Loucy (cell line): ENCODE measurements at regions not wholly inside any gene's neighbourhood (a gene's known extent, or its start where the extent isn't known, plus 50 kb on each side); places are given as distances from the start of the nearest gene placed in this dataset.

Experiments
- H2AFZ ChIP-seq: fragments of 200-600 bp; sonication (generic); 2 replicates; pipeline ENCODE4 v1.6.0; 2016; ENCODE audit warnings: antibody characterized with exemption, mild to moderate bottlenecking, low read length, moderate library complexity
- H3F3A ChIP-seq: fragments of 200-600 bp; 2 replicates; pipeline ENCODE4 v1.6.0; 2016; ENCODE audit warnings: antibody characterized with exemption, low read depth, mild to moderate bottlenecking
- H3K27me3 ChIP-seq: fragments of 200-600 bp; sonication (generic); 2 replicates; pipeline ENCODE4 v1.6.1; 2014; ENCODE audit warnings: low read length, mild to moderate bottlenecking; ENCODE audit not compliant: insufficient read depth, poor library complexity, severe bottlenecking
- H3K36me3 ChIP-seq: fragments of 200-600 bp; sonication (generic); 2 replicates; pipeline ENCODE4 v1.6.1; 2016; ENCODE audit warnings: low read length; ENCODE audit not compliant: insufficient read depth
- H3K4me1 ChIP-seq: fragments of 200-600 bp; sonication (generic); 2 replicates; pipeline ENCODE4 v1.5.1; 2014; ENCODE audit warnings: low read length, mild to moderate bottlenecking; ENCODE audit not compliant: insufficient read depth, poor library complexity, severe bottlenecking
- H3K4me2 ChIP-seq: fragments of 200-600 bp; sonication (generic); 2 replicates; pipeline ENCODE4 v1.6.0; 2014; ENCODE audit warnings: antibody characterized with exemption, low read length, low read depth, mild to moderate bottlenecking; ENCODE audit not compliant: poor library complexity, severe bottlenecking
- H3K4me3 ChIP-seq: fragments of 200-600 bp; sonication (generic); 2 replicates; pipeline ENCODE4 v1.5.1; 2014; ENCODE audit warnings: low read length, mild to moderate bottlenecking, mixed read lengths; ENCODE audit not compliant: poor library complexity, severe bottlenecking
- H3K79me2 ChIP-seq: fragments of 200-600 bp; sonication (generic); 2 replicates; pipeline ENCODE4 v1.6.1; 2014; ENCODE audit warnings: low read length; ENCODE audit not compliant: insufficient read depth
- H3K9ac ChIP-seq: fragments of 200-600 bp; sonication (generic); 2 replicates; pipeline ENCODE4 v1.6.0; 2014; ENCODE audit warnings: mild to moderate bottlenecking, low read depth, low read length, moderate library complexity; ENCODE audit not compliant: poor library complexity, severe bottlenecking
- H3K9me2 ChIP-seq: fragments of 200-600 bp; sonication (generic); replicated peaks from 2 replicates; pipeline ENCODE4 v1.6.1; 2016; ENCODE audit warnings: low read depth, low read length, mixed read lengths
- H3K9me3 ChIP-seq: fragments of 200-600 bp; sonication (generic); 2 replicates; pipeline ENCODE4 v1.6.1; 2014; ENCODE audit warnings: mild to moderate bottlenecking, antibody characterized with exemption, low read length, low read depth; ENCODE audit not compliant: insufficient read depth
- H4K20me1 ChIP-seq: fragments of 200-600 bp; sonication (generic); 2 replicates; pipeline ENCODE4 v1.6.0; 2014; ENCODE audit warnings: antibody characterized with exemption, low read length, mild to moderate bottlenecking; ENCODE audit not compliant: insufficient read depth, poor library complexity, severe bottlenecking
- CTCF ChIP-seq: fragments of 200-600 bp; sonication (generic); conservative IDR thresholded peaks from 2 replicates; pipeline ENCODE4 v1.5.1; 2014; ENCODE audit warnings: mild to moderate bottlenecking, antibody characterized with exemption, low read length
- EZH2phosphoT487 ChIP-seq: fragments of 200-600 bp; IDR thresholded peaks from 2 replicates; pipeline ENCODE4 v1.6.1; 2018; ENCODE audit warnings: antibody characterized with exemption, mild to moderate bottlenecking, moderate library complexity, borderline replicate concordance

- Histone ChIP-seq H4K20me1 (no peaks in the 10 kb centered on the region), H3K9ac (no peak overlapping the region), H3K27me3 (no peaks in the 10 kb centered on the region), H3K79me2 (no peaks in the 10 kb centered on the region), H2AFZ (no peak overlapping the region), H3K9me2 (no peaks in the 10 kb centered on the region), H3K4me2 (no peak overlapping the region), H3K4me3 (no peak overlapping the region), H3K4me1 (no peaks in the 10 kb centered on the region), H3K9me3 (no peaks in the 10 kb centered on the region), H3F3A (no peaks in the 10 kb centered on the region), H3K36me3 (no peaks in the 10 kb centered on the region)
- TF ChIP-seq EZH2phosphoT487 (no peak), CTCF (no peak)
Measured at GRCh38 chr1:60668585-60668984, 413.8 kb upstream of the NFIA start.

DNA sequence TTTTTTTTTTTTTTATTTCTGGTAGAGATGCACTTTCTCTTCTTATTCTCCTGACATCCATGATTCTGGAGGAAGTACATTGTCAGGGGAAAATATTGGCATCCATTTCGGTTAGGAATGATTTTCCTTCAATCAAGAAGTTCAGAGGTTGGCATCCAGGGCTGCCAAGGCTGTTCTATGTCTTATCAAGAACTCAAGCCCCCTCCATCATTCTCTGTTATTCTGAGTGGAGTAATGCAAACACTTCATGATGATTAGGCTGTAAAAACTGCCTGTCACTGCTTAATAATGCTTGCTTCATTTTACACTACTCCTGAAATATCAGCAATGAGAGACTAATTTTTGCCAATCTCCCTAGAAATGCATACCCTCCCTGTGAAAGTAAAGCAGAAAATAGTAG, 417.1 kb upstream of the NFIA start:
- Histone ChIP-seq H3K9me2 (no peaks in the 10 kb centered on the region), H3K9me3 (no peaks in the 10 kb centered on the region), H3K27me3 (no peaks in the 10 kb centered on the region), H3K4me2 (no peak overlapping the region), H3K4me3 (no peak overlapping the region), H3K36me3 (no peaks in the 10 kb centered on the region), H3K4me1 (no peaks in the 10 kb centered on the region), H3K9ac (no peak overlapping the region), H2AFZ (no peak overlapping the region), H4K20me1 (no peaks in the 10 kb centered on the region), H3K79me2 (no peaks in the 10 kb centered on the region), H3F3A (no peaks in the 10 kb centered on the region)
- TF ChIP-seq CTCF: no peak

GRCh38 chr1:60664086-60664625, 418.2 kb upstream of the NFIA start:
- H3K9ac ChIP-seq: no peak overlapping the region
- H4K20me1 ChIP-seq: no peaks in the 10 kb centered on the region
- TF ChIP-seq EZH2phosphoT487: no peak
- TF ChIP-seq CTCF: no peak
- no peaks in the 10 kb centered on the region for H3K4me1 ChIP-seq
- H3K9me3 ChIP-seq: no peaks in the 10 kb centered on the region
- no peak overlapping the region for H3K4me3 ChIP-seq
- H3K9me2 ChIP-seq: no peaks in the 10 kb centered on the region
- H3K79me2 ChIP-seq: no peaks in the 10 kb centered on the region
- H3F3A ChIP-seq: no peaks in the 10 kb centered on the region
- no peaks in the 10 kb centered on the region for H3K27me3 ChIP-seq
- H3K4me2 ChIP-seq: no peak overlapping the region
- no peaks in the 10 kb centered on the region for H3K36me3 ChIP-seq
- H2AFZ ChIP-seq: no peak overlapping the region
